ENCODE measurements at regions not wholly inside any gene's neighbourhood (a gene's known extent, or its start where the extent isn't known, plus 50 kb on each side); places are given as distances from the start of the nearest gene placed in this dataset.

DNA sequence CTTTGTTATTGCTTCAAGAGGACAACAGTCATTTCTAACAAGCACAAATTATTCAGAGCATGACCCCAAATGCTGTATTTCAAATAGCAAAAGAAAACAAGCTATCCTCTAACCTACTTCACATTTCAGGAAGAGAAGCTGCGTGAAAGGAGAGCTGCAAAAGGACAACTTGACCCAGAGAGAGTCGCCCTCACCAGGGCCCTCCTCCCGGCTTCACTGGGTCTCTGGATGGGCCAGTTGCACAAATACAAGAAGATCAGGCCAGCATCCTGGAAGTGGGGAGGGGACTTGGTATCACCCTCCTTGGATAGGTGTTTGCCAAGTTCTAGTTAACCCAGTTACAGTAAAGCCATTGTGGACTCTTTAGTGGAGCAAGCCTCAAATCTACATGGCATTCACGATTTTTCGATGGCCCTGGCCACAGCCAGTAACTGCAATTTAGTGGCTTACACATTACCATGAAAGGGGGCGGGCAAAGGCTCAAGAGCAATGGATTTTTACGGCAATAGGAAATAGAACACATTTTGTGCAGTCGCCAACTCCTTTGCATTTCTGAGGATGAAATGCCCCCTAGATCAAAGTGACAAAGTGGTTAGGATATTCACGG is 166.9 kb upstream of the DIO2 start:
- DNase-seq, result no peak

DNA sequence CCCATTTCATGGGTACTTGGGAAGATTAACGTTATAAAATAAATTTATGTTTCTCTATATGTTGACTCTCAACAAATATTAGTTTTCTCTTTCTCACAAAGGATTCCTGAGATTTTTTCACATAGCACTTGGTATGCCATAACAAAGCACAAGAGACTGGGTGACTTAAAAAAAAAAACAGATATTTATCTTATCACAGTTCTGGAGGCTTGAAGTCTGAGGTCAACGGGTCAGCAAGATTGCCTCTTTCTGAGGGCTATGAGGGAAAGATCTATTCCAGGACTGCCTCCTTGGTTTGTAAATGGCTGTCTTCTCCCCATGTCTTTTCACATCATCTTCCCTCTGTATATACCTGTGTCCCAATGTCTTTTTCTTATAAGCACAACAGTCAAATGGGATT is 153.5 kb upstream of the DIO2 start:
- no peak for DNase-seq

DNA sequence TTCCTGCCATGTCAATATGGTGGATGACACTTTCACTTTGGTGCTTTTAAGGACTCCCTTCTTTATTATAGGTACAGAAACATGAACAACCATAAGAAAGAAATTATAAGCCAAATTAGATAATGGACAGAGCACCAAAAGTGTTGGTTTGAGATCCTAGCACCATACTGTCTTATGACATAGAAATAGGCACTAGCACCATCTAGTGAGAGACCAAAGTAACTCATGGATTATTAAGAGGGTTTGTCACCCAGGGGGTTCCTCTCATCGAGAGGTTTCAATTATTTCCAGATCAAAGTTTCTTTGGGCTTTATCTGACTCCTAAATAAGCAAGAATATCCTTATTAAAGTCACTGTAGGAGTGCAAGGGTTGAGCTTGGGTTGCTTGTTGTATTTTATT is 153.0 kb upstream of the DIO2 start:
- no peak for DNase-seq

DNA sequence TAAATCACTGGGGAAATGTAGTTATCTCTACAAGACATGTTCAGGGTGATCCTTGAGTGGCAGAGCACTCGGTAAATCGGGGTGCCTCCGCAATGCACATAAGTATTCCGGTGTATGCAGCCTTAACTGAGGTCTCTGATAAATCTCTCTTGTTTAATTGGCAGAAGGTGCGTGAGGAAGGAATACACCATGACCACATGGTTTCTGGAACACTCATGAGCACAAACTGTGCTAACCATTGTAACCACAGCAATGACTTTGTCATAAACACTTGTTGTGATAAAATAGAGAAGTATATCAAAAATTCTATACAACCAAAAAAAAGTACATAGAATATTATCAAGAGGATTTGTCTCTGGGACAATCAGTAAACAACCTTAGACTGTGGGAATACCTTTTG is 146.8 kb upstream of the DIO2 start:
- DNase-seq, result no peak

DNA sequence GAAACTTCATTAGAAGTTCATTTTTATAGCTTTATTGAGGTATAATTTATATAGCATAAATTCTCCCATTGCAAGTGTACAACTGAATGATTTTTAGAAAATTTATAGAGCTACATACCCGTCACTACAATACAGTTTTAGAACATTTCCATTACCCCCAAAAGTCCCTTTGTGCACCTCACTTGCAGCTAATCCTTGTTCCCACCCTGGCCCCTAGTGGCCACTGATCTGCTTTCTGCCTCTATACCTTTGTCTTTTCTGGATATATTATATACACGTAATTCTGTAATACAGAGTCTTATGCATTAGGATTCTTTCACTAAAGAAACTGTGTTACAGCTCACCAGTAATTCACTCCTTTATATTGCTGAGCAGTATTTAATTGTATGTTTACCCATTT is 145.1 kb upstream of the DIO2 start:
- DNase-seq, result no peak

DNA sequence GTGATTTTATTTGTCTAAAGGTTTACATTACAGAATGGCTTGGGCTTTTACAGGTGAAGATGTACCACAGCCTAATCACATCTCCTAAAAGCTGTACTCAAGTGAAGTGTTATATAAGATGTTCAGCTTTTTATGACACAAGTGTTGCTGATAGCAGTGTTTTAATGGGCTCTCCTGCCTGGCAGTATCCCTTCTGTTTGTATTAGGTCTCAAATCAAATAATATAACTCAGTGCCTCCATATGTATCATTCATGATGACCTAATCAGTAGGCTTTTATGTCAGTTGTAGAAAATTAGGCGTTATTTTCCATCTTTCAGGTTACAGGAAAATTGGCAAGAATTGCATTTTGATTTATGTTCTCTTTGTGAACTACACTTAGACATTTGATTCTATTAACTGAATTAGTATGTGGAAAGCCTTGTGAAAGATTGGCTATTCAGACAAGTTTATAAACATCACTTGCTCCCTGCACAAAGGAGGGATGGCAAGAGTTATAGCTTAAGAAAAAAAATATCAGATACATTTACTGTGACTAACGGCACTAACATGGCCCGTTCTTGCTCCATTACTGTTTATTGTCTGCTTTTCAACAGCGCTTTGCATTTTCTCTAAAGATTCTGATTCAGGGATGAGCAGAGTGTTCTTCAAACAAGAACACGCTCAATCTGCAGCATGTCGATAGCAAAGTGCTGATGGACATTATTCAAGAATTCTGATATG is 143.7 kb upstream of the DIO2 start:
- no peak for DNase-seq

DNA sequence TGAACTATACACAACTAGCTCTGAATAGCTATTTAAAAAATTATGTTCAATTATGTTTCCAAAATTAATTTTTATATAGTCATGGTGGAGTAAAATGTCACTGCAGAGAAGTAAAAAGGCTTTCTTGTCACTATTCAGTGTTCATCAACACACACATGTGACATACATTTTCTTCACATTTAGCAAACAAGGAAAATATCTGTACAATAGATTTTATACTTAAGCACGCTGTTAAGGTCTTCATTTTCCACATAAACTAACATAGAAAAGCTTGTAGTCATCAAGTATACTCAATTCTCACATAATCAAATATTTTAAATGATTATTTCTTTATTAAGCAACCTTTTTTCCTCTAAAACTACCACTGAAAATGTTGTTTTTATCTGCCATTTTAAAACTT is 141.2 kb upstream of the DIO2 start:
- no peak for DNase-seq

DNA sequence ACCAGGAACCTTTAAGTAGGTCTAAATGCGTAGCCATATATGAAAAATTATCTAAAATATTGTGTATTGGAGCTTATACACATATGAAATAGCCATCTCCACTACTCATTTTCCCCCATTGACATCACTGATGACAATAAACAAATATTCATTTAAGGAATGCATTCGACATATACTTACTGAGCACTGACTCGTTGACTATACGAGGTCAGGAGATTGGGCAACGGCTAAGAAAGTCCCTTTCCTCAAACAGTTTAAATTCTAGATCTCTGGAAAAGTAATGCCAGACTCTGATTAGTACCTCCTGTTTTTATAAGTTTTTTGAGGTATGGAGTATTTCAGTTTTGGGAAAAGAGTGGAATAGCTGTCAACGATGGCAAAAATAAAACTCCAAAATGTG is 139.4 kb upstream of the DIO2 start:
- DNase-seq, result no peak

DNA sequence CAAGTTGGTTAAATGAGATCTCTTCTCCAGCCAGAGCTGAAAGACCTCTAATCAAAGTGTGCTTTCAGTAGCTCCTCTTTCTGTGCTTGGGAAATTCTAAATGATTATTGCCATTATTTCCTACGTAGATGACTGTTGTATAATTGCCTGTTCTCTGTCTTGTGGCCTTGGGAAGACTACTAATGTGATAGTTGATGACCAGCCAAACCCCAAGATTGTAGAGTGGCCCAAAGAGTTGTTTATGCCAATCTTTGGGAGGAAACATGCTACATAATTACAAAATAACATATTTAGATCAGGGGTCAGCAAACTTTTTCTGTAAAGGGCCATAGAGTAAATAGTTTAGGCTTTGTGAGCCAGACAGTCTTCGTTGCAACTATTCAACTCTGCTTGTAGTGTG is 135.1 kb upstream of the DIO2 start:
- no peak for DNase-seq

DNA sequence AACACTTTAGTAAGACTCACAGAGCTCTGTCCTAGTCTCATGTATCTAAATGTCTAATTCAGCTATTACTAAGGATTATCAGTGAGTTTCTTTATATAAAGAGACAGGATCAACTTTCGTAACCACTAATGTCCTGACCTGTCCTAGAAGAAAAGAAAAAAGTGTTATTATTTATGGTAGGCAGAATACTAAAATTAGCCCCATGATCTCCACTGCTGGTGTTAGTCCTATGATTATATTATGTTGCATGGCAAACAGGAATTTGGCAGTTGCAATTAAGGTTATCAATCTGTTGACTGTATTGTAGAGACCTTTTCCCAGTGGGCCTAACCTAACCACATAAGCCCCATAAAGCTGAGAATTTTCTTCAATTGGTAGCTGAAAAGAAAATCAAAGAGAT is 132.9 kb upstream of the DIO2 start:
- no peak for DNase-seq

DNA sequence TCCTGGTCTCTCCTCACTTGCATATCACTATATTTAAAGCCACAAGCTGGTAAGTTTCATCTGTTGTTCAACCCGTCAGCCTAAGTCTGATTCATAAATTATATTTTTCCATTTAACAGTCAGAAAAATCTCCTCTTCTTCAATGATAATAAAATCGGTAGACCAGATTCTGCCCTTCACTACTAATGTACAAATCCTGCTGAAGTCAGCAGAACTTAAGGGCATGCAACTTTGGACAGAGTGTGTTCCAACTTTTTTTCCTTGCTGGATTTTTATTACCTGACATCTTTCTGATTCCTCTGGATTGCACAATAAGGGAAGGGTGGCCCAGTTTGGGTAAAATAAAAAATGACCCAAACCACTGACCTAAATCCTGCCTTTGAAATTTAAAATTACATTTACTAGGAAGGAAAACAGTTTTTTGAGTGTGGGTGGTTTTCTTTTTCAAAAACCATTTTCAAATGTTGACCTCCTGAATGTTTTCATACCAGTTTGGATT is 125.4 kb upstream of the DIO2 start:
- no peak for DNase-seq

DNA sequence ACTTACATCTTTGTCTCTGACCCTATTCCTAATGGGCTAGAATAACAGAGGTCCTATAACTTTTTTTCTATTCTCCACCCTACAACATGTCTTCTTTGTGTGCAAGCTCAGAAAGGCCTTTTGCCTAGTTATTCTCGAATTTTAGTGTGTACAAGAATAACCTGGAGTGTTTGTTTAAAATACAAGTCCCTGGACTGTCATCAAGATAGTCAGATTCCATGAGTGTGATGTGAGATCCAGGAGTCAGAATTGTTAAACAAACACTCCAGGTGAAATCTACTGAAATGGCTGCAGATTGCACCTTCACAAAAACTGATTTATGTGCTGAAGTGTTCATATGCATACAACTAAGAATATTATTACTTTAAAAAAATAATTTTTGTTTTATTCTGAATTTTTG is 114.4 kb upstream of the DIO2 start:
- no peak for DNase-seq

DNA sequence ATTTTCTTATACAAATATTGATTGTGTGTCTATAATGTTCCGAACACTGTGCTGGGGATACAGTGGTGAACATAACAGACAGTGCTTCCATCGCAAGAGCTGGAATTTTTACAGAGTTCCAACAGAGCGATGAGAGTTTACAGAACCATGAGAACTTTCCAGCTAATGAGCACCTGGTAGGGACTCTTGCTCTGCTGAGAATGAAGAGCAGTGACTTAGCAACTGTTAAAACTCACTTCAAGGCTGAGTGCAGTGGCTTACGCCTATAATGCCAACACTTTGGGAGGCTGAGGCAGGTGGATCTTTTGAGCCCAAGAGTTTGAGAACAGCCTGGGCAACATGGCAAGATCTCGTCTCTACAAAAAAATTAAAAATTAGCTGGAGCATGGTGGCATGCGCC is 113.8 kb upstream of the DIO2 start:
- no peak for DNase-seq

DNA sequence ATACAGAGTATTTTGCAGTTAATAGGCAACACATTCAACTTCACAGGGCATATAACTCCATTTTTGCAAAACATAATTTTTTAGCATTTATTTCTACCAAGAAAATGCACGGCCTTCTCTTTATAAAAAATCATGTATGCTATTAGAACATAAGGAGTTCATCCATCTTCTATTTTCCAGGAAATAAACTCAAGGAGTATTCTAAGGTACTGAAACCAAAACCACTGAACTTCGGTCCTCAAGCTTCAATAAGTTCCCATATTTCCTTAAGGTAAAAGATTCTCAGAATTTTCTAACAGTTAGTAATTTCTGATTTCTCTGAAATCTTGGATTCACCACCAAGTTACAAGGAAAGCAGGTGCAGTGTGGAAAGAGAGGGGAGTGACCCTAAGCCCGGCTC is 113.3 kb upstream of the DIO2 start:
- no peak for DNase-seq

DNA sequence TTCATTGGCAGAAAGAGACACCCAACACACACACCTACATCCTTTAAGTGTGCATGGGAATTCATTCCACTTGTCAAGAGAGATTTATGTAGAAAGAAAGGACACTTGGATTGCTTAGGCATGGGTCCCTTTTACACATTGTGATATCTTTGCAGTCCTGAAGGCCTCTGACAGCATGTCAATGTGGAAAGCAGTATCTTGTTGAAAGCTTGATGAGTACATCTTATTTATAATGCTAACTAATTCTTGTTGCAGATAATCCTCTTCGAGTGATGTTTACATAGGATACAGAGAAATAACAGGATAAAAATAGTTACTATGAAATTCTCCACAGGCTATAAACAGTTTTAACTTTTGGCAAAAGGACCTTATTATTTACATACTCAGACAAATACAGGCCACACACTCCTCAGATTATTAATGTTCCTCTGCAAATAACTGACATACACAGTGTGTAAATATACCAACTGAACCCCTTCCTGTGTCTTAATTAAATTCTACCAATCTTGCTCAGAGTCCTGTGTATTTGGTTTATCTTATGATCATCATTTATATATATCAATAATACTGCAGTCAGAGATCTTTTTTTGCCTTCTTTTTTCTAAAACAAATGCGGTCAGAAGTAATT is 111.8 kb upstream of the DIO2 start:
- DNase-seq, result no peak

DNA sequence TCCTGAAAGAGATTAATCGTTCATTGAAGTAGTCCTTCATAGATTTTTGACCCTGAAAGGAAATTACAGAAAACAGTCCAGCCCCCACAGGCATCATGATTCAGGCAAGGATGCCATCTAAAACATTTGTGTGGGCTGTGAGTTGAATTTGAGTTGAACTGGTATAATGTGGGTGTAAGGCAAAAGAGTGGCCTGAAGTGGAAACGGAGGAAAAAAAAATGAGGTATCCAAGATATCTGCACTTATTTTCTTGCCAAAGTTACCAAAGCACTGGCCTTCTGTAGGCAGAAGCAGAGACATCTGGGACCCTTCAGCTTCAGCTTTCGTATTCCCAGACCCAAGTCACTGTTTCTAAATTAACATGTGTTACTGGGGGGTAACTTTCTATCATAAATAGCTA is 105.1 kb upstream of the DIO2 start:
- no peak for DNase-seq

DNA sequence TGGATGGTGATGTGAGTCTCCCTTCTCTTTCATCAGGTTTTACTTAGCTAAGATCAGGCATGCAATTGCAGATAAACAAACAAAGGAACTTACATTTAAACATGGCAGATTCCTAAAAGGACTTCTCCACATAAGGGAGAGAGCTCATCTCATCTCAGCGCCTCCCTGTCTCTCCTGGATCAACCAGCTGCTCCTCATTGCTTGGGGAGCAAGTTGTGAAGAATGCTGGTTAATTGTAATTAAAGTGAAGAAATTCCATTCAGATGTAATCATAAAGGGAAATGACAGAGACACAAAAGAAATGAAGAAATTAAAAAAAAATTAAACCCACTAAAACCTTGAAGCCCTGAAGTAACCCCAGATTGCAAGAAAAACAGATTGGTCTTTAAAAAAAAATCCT is 104.4 kb upstream of the DIO2 start:
- no peak for DNase-seq

DNA sequence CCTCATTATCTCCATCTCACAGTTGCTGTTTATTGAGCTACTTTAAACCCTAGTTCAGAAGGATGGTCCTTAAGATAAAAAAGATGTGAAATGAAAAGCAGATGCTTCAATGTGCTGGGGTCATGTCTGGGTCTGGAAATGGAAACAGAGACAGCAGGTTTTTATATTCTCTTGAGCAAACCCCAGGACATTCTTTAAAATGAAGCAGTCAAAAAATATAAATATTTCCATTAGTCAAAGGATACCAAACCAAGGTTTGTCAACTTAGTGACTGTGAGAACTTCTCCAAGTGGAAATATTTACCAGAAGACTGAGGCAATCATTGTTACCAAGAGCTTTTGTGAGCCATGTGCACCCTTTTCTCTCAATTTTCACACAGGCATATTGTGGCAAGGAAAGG is 102.5 kb upstream of the DIO2 start:
- DNase-seq, result no peak

DNA sequence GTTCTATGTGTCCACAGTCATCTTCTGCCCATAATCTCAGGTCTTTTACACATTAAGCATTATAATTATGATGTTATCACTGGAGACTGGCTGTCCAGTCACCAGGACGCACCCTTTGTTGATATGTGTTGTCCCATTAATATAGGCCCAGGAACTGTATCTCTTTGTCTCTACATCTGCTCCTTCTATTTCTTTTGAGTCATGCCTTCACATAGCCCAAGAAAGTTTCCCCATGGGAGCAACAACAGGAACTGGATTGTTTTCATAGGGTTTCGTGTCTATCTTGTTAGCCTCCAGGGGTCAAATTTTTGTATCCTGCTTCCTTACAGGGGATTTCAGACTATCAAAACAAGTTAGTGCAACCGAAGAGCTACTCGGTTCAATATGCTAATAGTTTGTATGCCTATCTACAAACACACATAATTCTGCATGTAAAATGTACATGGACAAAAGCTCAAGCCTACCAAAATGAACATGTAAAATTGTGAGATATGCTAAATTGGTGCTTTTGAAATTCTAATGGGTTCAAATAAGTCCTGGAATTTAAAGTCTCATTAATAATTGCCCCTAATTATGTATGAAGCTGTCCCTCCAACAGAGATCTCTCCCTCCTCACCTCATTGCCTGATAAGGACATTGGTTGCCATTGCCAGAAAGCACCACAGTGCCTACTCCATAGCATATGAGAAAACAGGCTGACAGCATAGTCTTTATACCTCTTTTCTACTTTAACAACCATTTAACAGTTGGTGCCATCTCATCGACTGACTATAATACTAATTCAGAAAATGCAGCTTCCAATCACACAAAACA is 99.8 kb upstream of the DIO2 start:
- DNase-seq, result no peak

DNA sequence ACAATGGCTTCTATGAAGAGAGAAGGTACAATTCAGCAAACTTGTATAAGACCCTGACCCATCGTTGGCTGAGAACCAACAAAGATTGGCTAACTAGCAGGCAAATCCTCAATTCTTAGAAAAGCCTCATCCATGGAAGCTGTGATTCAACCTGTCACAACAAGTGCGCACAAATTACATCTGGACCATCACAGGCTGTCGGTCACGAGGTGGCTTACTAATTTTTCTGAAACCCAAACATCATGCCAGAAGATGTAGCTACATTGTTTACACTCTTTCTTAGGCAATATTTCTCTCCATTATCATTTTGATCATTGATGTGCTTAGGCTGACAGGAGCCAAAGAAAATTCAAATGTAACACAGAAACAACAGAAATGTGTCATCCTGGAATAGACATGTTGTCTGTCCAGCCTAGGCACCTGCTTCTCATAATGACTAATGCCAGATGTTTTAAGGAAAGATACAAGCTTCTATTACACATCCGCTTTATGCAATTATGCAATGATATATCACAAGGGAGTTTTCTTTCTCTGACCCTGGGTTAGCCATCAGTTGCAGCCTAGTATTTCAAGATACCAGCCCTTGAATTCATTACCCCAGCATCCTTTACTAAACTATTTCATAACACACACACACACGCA is 92.9 kb upstream of the DIO2 start:
- DNase-seq, result no peak

DNA sequence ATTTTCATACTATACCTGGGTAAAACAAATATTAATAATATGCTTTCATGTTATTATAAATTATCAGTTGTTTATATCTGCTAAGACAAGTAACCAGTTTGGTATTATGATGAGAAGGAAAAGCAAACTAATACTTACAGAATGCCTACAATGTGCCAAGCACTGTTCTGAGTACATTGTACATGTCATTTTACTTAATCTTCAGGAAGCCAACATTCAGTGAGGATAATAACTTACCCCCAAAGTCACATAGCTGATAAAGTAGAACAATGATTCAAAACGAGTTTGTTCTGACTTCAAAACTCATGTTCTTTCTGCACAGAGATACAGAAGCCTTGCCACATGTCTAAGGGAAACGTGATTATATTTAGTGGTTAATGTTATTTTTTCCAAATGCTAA is 89.0 kb upstream of the DIO2 start:
- no peak for DNase-seq

DNA sequence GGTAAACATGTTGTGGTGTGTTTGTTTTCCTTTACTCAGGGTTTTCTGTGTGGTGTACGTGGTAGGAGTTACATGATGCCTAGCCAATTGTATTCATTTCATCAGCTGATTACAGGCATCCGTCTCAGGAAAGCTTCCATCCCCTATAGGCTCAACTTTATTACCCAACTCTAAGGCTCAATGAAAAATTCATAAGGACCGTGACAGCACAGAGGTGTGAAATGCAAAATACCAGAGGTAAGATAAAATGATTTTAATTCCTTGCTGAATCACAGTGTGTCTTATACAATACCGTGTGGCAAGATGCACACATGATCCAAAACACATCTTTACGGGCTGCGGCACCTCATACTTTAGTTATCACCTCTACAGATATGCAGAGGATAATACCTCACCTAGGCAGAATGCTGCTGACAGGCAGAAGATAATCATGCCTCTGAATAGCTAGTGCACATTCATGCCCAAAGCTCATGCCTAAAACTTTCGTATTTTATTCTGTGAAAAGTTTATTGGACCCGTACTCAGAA is 87.2 kb upstream of the DIO2 start:
- no peak for DNase-seq

DNA sequence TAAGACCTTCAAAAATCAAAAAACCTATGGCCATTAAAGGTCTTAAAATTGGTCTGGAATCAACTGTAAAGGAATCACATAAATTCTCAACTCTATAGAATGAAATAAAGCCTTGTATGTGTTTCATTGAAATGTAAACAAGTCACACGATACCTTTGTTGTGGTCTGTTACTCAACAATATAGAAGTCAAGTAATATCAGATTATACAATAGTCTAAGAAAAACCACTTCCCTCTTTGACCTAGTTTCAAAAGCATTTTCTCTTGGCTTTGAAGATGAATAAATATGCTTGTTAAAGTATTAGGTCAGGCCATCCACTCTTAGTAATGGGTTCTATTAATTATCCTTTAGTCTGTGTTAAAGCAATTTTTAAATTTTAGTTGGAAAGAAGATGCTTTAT is 79.8 kb upstream of the DIO2 start:
- no peak for DNase-seq

Data from islet precursor cell (in vitro differentiated cells).